HG02759 (cell line): ENCODE measurements at regions not wholly inside any gene's neighbourhood (a gene's known extent, or its start where the extent isn't known, plus 50 kb on each side); places are given as distances from the start of the nearest gene placed in this dataset.

Experiments
- ATAC-seq: cut with Tn5 transposase; IDR thresholded peaks from one replicate; pipeline ENCODE4 v1.9.1; 2021; ENCODE audit warnings: mild to moderate bottlenecking, moderate library complexity; ENCODE audit not compliant: unreplicated experiment

DNA sequence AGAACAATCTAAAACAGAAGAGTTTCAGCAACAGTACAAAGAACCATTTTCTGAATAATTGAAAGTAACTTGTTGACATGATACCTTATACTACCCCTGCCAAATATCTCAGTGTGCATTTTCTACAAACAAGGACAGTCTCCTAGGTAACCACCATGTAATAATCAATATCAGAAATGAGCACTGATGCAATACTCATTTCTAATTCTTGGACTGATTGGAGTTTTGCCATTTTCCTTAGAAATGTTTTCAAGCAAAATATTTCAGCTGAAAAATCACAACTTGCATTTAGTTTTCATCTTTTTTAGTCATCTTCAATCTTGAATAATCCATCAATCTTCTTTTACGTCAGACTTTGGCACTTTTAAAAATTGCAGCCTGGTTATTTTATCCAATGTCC is 420.2 kb downstream of the CDC14C start:
- no peak for ATAC-seq

DNA sequence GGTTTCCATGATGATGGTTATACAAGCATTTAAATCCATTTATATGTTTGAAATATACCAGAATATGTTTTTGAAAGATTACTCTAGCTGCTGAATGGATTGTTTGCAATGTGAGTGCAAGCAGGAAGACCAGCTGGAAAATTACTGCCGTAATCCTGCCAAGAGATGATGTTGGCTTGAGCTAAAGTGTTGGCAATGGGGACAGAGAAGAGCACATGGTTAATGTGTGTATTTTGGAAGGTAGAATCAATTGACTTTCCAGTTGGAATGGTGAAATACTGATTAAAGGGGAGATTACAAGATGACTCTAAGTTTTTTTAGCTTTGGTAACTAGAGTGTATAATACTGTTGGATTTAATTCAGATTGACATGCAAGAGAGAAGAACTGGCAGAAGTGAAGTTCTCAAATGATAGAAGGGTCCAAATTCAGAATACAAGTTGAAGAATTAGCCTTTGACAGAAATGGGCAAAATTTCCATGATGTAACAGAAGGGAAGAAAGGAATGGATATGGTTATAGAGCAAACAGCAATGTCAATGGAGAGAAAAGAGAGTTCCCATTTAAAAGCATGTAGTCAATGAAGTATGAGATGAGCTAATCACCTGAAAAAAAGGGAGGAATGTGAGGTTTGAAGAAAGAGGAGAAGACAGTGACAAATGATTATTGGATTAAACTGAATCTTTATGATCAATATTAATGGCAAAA is 422.0 kb downstream of the CDC14C start:
- ATAC-seq = no peak

DNA sequence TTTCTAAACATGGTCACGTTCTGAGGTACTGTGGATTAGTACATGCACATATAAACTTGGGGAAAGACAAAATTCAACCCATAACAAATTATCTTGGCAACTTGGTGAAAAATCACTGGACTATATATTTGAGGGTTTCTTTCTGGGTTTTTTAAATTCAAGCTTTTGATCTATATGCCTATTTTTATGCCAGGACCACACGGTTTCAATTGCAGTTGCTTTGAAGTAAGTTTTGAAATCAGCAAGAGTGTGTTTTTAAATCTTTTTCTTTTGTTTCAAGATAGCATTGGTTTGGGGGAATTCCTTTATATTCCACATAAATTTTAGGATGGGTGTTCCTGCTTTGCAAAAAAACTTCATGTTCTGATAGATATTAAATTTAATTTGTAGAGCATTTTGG is 406.4 kb upstream of the VWC2 start:
- ATAC-seq = no peak

GRCh38 chr7:49371771-49372170 is 401.7 kb upstream of the VWC2 start:
- ATAC-seq = no peak

DNA sequence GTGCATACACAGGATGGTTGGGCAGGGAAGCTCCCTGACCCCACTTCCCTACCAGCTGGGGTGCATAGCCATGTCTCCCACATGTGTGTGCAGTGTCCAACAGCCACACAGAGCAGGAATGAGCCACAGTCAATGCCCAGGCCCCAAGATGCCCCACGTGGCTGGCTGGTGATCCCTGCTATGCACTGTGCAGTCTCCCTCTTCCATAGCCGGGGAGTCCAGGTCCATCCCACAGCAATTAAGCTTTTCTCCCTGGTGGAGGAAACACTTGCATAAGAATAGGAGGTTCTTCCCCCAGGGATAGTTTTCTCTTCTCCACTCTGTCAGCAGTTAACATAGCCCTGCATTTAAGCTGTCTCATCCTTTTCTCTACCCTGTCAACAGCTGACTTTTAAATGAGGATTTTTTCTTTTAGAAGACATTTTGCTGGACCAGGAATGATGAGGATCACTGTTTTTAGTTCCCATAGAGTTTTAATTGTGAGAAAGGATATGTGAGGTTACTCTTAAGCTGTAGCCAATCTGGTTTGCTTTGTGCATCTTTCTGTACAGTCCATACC is 396.5 kb upstream of the VWC2 start:
- ATAC-seq = no peak

- ATAC-seq = no peak
These were observed 386.6 kb upstream of the VWC2 start for GRCh38 chr7:49386792-49387191.

DNA sequence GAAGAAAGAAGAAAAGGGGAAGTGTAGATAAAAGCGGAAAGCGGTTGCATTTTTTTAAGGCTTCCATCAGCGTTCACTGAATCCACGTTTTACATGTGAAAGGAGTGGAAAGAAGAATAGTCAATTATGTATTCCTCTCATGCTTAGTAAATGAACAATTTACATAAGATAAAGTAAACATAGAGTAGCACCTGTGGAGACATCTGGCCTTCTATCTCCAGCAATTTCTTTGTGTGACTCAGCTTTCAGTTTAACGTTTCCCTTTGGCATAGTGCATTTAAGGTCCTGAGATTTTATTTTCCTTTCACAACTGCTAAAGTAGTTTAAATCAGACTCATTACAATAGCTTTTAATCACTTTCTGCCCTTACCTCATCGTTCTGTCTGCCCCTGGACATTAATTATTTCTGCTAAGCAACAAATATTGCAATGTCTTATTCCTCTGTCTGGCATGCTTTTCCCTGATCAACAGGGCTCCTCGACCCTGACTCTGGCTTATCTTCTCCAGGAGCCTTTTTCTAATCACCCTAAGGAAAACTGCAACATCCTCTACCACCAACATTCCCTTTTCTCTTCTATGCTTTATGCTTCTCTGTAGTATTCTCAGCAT is 383.5 kb upstream of the VWC2 start:
- ATAC-seq = no peak

DNA sequence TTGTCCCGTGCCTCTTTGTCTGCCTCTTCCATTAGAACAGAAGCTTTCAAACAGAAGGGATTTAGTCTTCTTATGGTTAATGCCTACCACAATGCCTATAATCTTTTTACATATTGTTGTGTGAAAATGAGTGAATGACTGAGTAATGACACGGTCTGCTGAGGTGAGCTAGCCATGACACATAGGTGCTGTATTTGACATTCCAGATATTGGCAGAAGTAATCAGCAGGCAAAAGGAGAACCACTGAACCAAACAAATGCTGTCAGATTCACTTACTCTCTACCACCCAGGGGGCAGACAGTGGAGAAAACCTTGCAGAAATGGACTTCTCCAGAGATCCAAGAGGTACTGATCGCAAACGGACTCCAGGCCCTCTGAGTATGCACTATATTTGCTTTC is 377.2 kb upstream of the VWC2 start:
- no peak for ATAC-seq

DNA sequence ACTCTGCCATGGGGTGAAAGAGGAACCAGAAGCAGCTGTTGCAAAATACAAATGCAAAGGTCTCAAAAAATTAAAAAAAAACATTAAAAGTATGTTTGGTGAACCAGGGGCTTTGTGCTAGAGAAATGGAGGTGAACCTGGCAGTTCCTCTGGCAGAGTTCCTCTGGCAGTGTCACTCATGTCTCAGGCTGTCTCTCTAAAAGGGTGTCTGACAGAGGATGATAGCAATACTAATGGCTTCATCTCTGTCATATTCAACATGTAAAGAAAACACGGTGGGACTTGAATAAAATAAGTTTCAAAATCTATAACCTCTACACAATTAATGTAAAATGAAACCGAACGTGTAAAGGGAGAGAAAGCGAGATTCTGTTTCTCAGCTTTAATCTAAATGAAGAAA is 375.7 kb upstream of the VWC2 start:
- ATAC-seq = no peak

- no peak for ATAC-seq
These were observed 375.2 kb upstream of the VWC2 start for GRCh38 chr7:49398236-49398635.

DNA sequence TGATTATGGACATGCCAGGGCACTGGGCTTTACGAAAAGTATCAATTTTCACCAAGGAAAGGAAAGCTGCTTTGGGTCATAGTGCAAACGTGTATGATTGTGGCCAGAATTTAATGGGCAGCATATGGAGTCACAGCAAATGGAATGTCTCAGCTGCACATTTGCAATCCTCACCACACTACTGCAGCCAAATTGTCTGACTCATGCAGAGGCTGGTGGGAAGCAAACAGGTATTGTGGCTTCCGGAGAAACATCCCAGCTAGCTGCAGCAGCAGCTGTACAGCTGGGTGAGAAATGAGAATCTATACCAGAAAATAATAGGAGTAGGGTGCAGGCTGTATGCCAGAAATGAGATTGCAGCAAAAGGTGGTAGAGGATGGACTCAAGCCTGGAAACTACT is 374.7 kb upstream of the VWC2 start:
- no peak for ATAC-seq

DNA sequence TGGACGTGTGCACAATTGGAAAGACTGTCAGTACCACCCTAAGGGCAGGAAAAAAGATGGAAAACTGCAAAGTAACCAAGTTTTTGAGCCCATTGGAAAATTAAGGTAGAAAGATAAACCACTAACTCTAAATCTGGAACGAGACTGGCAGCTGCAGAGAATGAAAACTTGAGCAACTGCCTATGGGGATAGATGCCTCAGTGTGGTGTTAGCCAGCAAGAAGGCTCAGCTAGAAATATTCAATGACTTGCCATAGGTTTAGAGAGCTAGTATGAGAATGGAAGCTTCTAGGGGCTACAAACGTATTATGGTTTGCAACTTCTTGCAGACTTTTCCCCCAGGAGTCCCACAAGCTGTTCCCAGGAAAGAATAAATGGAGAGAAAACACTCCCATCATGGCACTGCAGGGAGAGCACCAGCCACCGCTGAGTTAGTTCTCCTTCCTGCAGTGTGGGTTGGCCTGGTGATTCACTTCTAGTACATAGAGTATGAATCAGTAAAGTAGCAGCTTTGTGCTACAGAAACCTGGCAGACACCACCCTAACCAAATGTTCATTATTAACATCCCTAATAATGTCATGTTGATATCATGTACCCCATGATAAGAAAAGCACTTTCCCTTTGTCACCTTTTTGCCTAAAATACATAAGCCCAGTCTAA is 372.4 kb upstream of the VWC2 start:
- no peak for ATAC-seq

DNA sequence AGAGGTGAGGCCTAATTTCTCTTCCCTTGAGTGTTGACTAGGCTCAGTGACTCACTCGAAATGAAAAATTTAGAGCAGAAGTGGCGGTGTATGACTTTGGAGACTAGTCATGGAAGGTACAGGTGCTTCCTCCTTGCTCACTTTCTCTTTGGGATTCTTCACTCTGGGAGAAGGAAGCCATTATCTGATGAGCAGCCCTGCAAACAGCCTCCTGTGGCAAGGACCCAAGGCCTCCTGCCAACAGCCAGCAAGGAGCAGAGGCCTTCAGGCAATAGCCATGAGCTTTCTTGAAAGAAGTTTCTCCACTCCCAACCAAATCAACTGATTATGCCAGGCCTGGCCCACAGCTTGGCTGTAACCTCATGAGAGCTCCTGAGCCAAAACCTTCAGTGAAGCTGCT is 369.6 kb upstream of the VWC2 start:
- no peak for ATAC-seq

DNA sequence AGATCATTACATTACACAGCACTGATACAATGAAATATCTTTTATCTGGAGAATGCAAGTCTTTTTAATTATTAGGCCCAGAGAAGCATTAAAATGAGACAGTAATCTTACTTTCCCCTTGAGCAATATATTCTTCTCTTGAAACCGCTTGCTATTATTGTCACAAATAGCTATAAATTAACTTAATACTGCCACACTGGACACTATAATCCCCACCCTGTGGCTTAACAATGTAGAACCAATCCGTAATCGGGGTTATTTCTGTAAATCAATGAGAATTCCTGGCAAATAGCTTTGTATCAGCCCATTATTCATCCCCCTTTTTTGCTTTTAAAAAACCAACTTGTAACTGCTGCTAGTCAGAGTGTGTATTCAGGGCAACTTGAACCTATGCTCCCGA is 366.2 kb upstream of the VWC2 start:
- ATAC-seq = no peak

DNA sequence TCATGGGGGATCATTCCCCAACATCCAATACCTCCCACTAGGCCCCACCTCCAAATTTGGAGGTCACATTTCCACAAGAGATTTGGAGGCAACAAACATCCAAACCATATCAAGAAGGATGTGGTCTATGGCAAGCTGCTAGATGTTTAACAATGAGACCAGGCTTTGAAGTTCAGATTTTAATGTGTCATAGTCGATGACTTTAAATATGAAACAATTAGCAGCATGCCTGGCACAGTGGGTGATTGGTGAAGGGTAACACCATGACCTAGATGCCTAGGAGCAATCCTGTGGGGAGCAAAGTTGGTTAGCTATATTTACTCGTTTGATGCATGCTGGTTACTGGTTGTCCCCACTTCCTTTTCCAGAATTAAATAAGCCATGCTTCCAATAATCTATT is 356.4 kb upstream of the VWC2 start:
- ATAC-seq = no peak

GRCh38 chr7:49418963-49419362 is 354.5 kb upstream of the VWC2 start:
- no peak for ATAC-seq

DNA sequence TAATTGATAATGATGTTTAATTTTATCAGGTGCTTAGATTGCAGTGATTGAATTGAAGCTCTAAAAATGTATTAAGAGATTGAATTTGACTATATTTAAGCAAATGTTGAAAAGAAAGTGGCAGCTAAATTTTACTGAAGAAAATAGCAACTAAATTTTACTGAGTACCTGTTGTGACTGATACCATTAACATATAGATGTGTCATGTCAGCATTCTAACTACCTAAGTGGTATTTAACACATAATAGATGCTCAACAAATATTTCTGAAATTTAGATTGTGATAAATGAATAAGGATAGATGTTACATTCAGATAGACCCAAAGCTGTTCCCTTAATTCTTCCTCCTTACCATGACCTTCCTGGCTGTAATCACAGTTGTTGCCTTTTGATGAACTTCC is 350.9 kb upstream of the VWC2 start:
- ATAC-seq = no peak

DNA sequence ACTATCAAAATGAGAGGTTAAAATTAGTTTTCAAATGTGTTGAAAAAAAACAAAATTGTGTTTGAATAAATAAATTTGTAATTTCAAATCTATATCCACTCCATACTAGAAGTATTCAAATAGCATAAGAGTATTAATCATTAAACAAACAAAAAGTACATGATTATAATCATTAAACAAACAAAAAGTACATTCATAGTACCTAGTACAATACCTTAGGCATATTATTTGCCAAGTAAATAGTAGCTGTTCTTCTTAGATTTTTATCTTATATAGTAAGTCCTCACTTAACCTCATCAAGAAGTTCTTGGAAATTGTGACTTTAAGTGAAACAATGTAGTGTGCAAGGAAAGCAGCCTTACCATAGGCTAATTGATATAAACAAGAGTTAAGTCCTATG is 349.3 kb upstream of the VWC2 start:
- no peak for ATAC-seq

DNA sequence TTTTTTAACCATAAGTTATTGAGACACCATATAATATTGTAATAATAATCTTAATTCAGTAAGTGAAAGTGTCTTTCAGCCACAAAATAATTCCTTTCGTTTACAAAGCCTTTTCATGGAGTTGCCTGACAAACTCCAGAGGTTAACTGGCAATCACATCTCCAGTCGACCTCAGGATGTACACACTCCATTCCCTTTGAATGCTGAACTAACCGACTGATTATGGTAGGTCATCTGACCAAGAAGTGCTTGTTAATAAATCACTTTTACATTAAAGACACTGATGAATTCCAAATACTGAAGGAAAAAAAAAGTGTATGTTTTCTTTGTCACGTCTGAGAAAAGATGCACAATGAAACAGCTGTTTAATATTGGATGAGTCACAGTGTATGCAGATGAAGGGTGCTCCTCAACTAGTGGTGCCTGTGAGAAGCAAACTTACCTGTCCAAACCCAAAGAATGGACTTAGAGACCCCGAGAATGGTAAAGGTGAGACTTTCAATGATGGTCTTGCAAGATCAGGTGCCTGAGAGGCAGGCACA is 348.1 kb upstream of the VWC2 start:
- ATAC-seq = no peak

GRCh38 chr7:49432254-49432653 is 341.2 kb upstream of the VWC2 start:
- no peak for ATAC-seq

DNA sequence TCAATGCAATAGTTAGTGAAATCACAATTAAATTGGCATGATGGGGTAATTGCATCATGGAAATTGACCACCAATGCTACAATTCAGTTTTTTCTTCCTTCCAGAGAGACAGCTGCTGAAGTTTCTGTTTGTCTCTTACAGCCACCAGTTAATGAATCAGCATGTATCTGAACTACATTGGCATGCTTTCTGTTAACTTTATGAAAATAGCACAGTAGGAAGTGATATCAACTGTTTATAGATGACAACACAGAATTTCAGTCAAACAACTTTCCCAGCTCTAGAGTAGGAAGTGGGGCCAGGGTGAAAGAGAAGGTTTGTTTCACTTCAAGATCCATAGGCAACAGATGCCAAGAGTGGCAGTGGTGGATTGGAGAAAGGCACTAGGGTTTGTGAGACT is 339.6 kb upstream of the VWC2 start:
- ATAC-seq = no peak

GRCh38 chr7:49434846-49435245 is 338.6 kb upstream of the VWC2 start:
- ATAC-seq = no peak
